IMR-90 (cell line): ENCODE measurements at regions not wholly inside any gene's neighbourhood (a gene's known extent, or its start where the extent isn't known, plus 50 kb on each side); places are given as distances from the start of the nearest gene placed in this dataset.
"Not testable (repeated sequence)": the region's sequence is repeated elsewhere in the genome, so short reads cannot be mapped to it uniquely, and the experiment has no call there.

ENCODE experiments used
- ATAC-seq: fragments of 200-7000 bp; cut with Tn5 transposase; 2 replicates; pipeline ENCODE4 v1.9.1; 2020; ENCODE audit warnings: low read depth, mild to moderate bottlenecking, moderate library complexity
- BruUV-seq: library from RNA; stranded (reverse); fragments of 400-500 nt; replicated peaks from 2 replicates; lab custom pipeline; 2021; lab: Mats Ljungman, UMichigan
- CTCF ChIA-PET: fragments of 300-600 bp; formaldehyde crosslinking; extraction: SDS; loops from one replicate; lab custom pipeline; 2021; ENCODE audit warnings: antibody characterized with exemption; lab: Yijun Ruan, JAX
- POLR2A ChIA-PET: fragments of 300-600 bp; sonication (Branson Sonifier 250); formaldehyde crosslinking; loops from one replicate; lab custom pipeline; 2022; ENCODE audit warnings: antibody characterized with exemption; ENCODE audit not compliant: unreplicated experiment; lab: Charles Lee
- DNase-seq: peaks from one replicate; pipeline ENCODE4 v3.0.0; 2013
- H2AFZ ChIP-seq: replicated peaks from 2 replicates; pipeline ENCODE3; 2013; ENCODE audit warnings: low read length, mild to moderate bottlenecking; ENCODE audit not compliant: poor library complexity
- H2AK5ac ChIP-seq: 2 replicates; pipeline ENCODE4 v1.6.1; 2013; ENCODE audit warnings: low read depth, low read length, inconsistent platforms
- H2AK9ac ChIP-seq: replicated peaks from 2 replicates; pipeline ENCODE3; 2013; ENCODE audit warnings: mild to moderate bottlenecking, low read depth, low read length, moderate library complexity; ENCODE audit not compliant: poor library complexity
- H2BK120ac ChIP-seq: 2 replicates; pipeline ENCODE4 v1.6.1; 2013; ENCODE audit warnings: low read depth, low read length, inconsistent platforms
- H2BK15ac ChIP-seq: 3 replicates; pipeline ENCODE4 v1.6.1; 2013; ENCODE audit warnings: low read depth, low read length, inconsistent platforms
- H2BK20ac ChIP-seq: 2 replicates; pipeline ENCODE4 v1.6.1; 2013; ENCODE audit warnings: low read depth, mild to moderate bottlenecking, inconsistent platforms, low read length, moderate library complexity
- H2BK5ac ChIP-seq: 2 replicates; pipeline ENCODE4 v1.6.1; 2013; ENCODE audit warnings: mild to moderate bottlenecking, low read depth, low read length, inconsistent platforms; ENCODE audit not compliant: poor library complexity, severe bottlenecking
- H3K14ac ChIP-seq: replicated peaks from 2 replicates; pipeline ENCODE4 v1.6.1; 2013; ENCODE audit warnings: low read depth, low read length, inconsistent platforms
- H3K18ac ChIP-seq: 2 replicates; pipeline ENCODE4 v1.6.1; 2013; ENCODE audit warnings: low read depth, low read length, control low read depth
- H3K23ac ChIP-seq: 2 replicates; pipeline ENCODE4 v1.6.1; 2013; ENCODE audit warnings: low read depth, low read length, inconsistent platforms
- H3K27ac ChIP-seq: 2 replicates; pipeline ENCODE4 v1.5.1; 2013; ENCODE audit warnings: mild to moderate bottlenecking, control low read depth, low read length; ENCODE audit not compliant: insufficient read depth
- H3K27me3 ChIP-seq: 2 replicates; pipeline ENCODE4 v1.6.1; 2013; ENCODE audit warnings: low read length; ENCODE audit not compliant: control insufficient read depth, insufficient read depth
- H3K36me3 ChIP-seq: 2 replicates; pipeline ENCODE4 v1.6.1; 2013; ENCODE audit warnings: low read length, mixed read lengths; ENCODE audit not compliant: control insufficient read depth, insufficient read depth
- H3K4ac ChIP-seq: 2 replicates; pipeline ENCODE4 v1.6.1; 2013; ENCODE audit warnings: low read depth, low read length, inconsistent platforms
- H3K4me1 ChIP-seq: 2 replicates; pipeline ENCODE4 v1.6.1; 2013; ENCODE audit warnings: low read length, mixed read lengths; ENCODE audit not compliant: control insufficient read depth, insufficient read depth
- H3K4me2 ChIP-seq: 2 replicates; pipeline ENCODE4 v1.6.1; 2013; ENCODE audit warnings: low read depth, mild to moderate bottlenecking, control low read depth, low read length, moderate library complexity
- H3K4me3 ChIP-seq: 2 replicates; pipeline ENCODE4 v1.5.1; 2013; ENCODE audit warnings: low read depth, mild to moderate bottlenecking, control low read depth, low read length, moderate library complexity; ENCODE audit not compliant: insufficient read depth
- H3K56ac ChIP-seq: 2 replicates; pipeline ENCODE4 v1.6.1; 2013; ENCODE audit warnings: low read length, inconsistent platforms; ENCODE audit not compliant: insufficient read depth; ENCODE audit errors: extremely low read depth
- H3K79me1 ChIP-seq, 2 experiments: 2 replicates each; pipeline ENCODE4 v1.6.1; 2013; ENCODE audit warnings: low read length in 2 of 2, inconsistent platforms in 1 of 2, low read depth in 1 of 2
- H3K9ac ChIP-seq: 2 replicates; pipeline ENCODE4 v1.6.1; 2013; ENCODE audit warnings: low read depth, low read length, control low read depth
- H3K9me1 ChIP-seq: 2 replicates; pipeline ENCODE4 v1.6.1; 2013; ENCODE audit warnings: low read length, inconsistent platforms; ENCODE audit not compliant: insufficient read depth
- H3K9me3 ChIP-seq: 2 replicates; pipeline ENCODE4 v1.6.1; 2013; ENCODE audit warnings: low read length; ENCODE audit not compliant: control insufficient read depth, insufficient read depth
- H4K20me1 ChIP-seq: 2 replicates; pipeline ENCODE4 v1.6.1; 2013; ENCODE audit warnings: low read length, inconsistent platforms; ENCODE audit not compliant: insufficient read depth
- H4K5ac ChIP-seq: 2 replicates; pipeline ENCODE4 v1.6.1; 2013; ENCODE audit warnings: mild to moderate bottlenecking, low read depth, low read length, control low read depth
- H4K8ac ChIP-seq, 2 experiments: 2 replicates each; pipeline ENCODE4 v1.6.1; 2013; ENCODE audit warnings: low read depth in 2 of 2, low read length in 2 of 2, control low read depth in 1 of 2, inconsistent platforms in 1 of 2
- H4K91ac ChIP-seq: 2 replicates; pipeline ENCODE4 v1.6.1; 2013; ENCODE audit warnings: low read depth, low read length, inconsistent platforms; ENCODE audit not compliant: insufficient read depth
- WGBS, 2 experiments: methylation state at CpG; one replicate each; pipeline versions ENCODE4 v1.1.5 to v1.1.7; 2013; ENCODE audit warnings: missing lambda C conversion rate in 2 of 2; ENCODE audit not compliant: insufficient read length in 1 of 2; ENCODE audit errors: extremely low coverage in 2 of 2; 5-methylcytosine and 5-hydroxymethylcytosine counted together
- dilution Hi-C: fragments of 300-500 bp; cut with HindIII; formaldehyde crosslinking; loops from one replicate; pipeline ENCODE4 v1.14.3; 2018; ENCODE audit warnings: low sequenced_read_pairs; ENCODE audit not compliant: unreplicated experiment
- in situ Hi-C: fragments of 300-500 bp; cut with MboI; formaldehyde crosslinking; loops from 3 replicates; pipeline ENCODE4 v1.14.3; 2019; ENCODE audit warnings: low sequenced_read_pairs, inconsistent platforms, mixed read lengths
- intact Hi-C: fragments of 100-400 bp; cut with micrococcal nuclease; formaldehyde crosslinking; loops from 2 replicates; pipeline ENCODE4 v1.10.0; 2022

DNA sequence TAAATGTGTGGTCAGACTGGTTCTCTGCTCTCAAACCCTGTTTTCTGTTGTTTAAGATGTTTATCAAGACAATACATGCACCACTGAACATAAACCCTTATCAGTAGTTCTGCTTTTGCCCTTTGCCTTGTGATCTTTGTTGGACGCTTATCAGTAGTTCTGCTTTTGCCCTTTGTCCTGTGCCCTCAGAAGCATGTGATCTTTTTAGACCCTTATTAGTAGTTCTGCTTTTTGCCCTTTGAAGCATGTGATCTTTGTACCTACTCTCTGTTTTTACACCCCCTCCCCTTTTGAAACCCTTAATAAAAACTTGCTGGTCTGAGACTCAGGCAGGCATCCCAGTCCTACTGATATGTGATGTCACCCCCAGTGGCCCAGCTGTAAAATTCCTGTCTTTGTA lies 121.7 kb upstream of the GC start:
- H4K8ac ChIP-seq, BruUV-seq, POLR2A ChIA-PET, H4K5ac ChIP-seq, H3K27ac ChIP-seq, H3K14ac ChIP-seq, H3K9me1 ChIP-seq, H3K36me3 ChIP-seq, H4K91ac ChIP-seq, H3K4me3 ChIP-seq, H3K56ac ChIP-seq, H2BK20ac ChIP-seq, intact Hi-C loops, H2AK9ac ChIP-seq, in situ Hi-C loops, H3K18ac ChIP-seq, H2BK5ac ChIP-seq, H2AK5ac ChIP-seq, H3K23ac ChIP-seq, ATAC-seq, CTCF ChIA-PET, H3K4ac ChIP-seq, DNase-seq, H2BK120ac ChIP-seq, dilution Hi-C loops, H4K20me1 ChIP-seq, H3K4me2 ChIP-seq, H3K79me1 ChIP-seq, H3K9me3 ChIP-seq, H2BK15ac ChIP-seq, H3K9ac ChIP-seq, H3K27me3 ChIP-seq, H3K4me1 ChIP-seq, H2AFZ ChIP-seq: not testable (repeated sequence)
- WGBS, 2 experiments = 56% methylated on average over 1 of the region's 1 CpG; no CpG with 5 or more reads in 1 of the 2 experiments
